ENCODE measurements at regions not wholly inside any gene's neighbourhood (a gene's known extent, or its start where the extent isn't known, plus 50 kb on each side); places are given as distances from the start of the nearest gene placed in this dataset.

DNA sequence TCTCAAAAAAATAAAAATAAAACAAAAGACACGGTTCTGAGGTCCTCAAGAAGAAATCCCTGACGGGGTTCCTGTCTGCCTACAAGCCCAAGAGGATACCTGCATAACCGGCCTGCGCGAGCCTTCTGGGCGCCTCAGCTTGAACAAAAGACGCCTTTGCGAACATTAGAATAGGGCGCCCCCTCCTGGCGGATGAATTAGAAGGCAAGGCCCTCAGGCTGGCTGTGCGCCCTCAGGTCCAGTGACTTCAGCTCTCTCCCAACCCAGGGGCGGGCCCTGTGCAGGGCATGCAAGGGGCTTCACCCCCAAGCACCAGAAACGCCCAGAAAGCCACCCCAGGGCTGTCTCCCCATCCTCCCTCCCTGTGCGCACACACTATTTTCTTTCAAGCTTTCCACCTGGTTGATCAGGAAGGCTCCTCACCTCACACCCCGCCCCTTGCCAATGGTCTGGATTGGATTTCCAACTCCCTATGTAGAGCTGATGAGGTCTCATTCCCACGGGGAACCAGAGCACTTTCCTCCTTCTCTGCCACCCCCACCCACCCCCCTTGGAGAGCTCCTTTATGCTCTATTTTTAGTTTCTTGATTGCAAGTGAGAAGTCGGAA lies 273.3 kb downstream of the BUD13 start:
- Histone ChIP-seq H3K4me1 (ENCODE audit: insufficient read depth) (peaks cover 36% of the 10 kb centered on the region), H3K36me3 (ENCODE audit: insufficient read depth) (no peaks in the 10 kb centered on the region), H3F3A (replicated peaks; ENCODE audit: low read depth) (peaks cover 8% of the 10 kb centered on the region), H2AFZ (peak overlapping the region; percentile 96), H3K4me3 (peak overlapping the region; percentile 25; the same call in 1 of the 2 replicates), H3K79me2 (replicated peaks; ENCODE audit: insufficient read depth) (no peaks in the 10 kb centered on the region), H4K20me1 (replicated peaks; ENCODE audit: insufficient read depth) (no peaks in the 10 kb centered on the region), H3K9me2 (ENCODE audit: insufficient read depth) (0 out of 2 replicates have a peak, but pooled peaks cover 7% of the 10 kb centered on the region), H3K27ac (ENCODE audit: low read depth) (no peak overlapping the region), H3K4me2 (peak overlapping the region; percentile 80), H3K27me3 (ENCODE audit: insufficient read depth) (peaks cover 39% of the 10 kb centered on the region)
- H3K36me3 Mint-ChIP-seq (ENCODE audit: low read depth): no peaks in the 10 kb centered on the region
- no peaks in the 10 kb centered on the region for H3K9me3 Mint-ChIP-seq
- H3K4me1 Mint-ChIP-seq: peaks cover 34% of the 10 kb centered on the region
- no peak for TF ChIP-seq POLR2AphosphoS5 (IDR thresholded peaks at IDR 0.05; ENCODE audit: low read depth)
- no peak for TF ChIP-seq STAT1 (IDR thresholded peaks at IDR 0.05; ENCODE audit: unreplicated experiment)
- no peak for TF ChIP-seq JUNB (IDR thresholded peaks at IDR 0.05; ENCODE audit: unreplicated experiment)
- TF ChIP-seq, protein P1, sequence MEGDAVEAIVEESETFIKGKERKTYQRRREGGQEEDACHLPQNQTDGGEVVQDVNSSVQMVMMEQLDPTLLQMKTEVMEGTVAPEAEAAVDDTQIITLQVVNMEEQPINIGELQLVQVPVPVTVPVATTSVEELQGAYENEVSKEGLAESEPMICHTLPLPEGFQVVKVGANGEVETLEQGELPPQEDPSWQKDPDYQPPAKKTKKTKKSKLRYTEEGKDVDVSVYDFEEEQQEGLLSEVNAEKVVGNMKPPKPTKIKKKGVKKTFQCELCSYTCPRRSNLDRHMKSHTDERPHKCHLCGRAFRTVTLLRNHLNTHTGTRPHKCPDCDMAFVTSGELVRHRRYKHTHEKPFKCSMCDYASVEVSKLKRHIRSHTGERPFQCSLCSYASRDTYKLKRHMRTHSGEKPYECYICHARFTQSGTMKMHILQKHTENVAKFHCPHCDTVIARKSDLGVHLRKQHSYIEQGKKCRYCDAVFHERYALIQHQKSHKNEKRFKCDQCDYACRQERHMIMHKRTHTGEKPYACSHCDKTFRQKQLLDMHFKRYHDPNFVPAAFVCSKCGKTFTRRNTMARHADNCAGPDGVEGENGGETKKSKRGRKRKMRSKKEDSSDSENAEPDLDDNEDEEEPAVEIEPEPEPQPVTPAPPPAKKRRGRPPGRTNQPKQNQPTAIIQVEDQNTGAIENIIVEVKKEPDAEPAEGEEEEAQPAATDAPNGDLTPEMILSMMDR (conservative IDR thresholded peaks at IDR 0.05; ENCODE audit: low read depth in 2 of 2): peak; percentile 80 to 87
- ATAC-seq (peak; percentile 88), DNase-seq (ENCODE audit: low spot score) (peak; percentile 99)
- H3K4me3 Mint-ChIP-seq: no peak overlapping the region
- peaks cover 18% of the 10 kb centered on the region for H3K27me3 Mint-ChIP-seq (ENCODE audit: insufficient read depth, low read depth, poor library complexity)
- H3K27ac Mint-ChIP-seq: no peak overlapping the region

DNA sequence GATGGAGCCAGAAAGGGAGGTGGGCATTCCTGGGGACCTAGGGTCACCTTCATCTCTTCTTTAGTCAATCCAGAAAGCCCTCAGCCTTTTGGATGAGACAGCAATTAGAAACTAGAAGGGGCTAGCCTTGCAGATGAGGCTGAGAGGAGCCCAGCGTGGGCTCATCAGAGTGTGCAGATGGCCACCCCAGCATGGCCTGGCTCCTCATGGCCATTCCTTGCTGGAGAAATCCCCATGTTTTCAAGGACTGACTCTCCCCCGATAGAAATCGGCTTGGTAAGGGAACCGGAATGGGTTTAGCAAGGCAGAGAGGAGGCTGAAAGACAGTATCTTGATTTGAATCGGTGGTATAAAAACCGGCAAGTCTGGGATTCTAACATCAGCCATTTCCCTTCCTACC lies 274.6 kb downstream of the BUD13 start:
- no peak overlapping the region for H3K27ac Mint-ChIP-seq
- peaks cover 8% of the 10 kb centered on the region for H3F3A ChIP-seq (replicated peaks; ENCODE audit: low read depth)
- H3K9me2 ChIP-seq (ENCODE audit: insufficient read depth): 0 out of 2 replicates have a peak, but pooled peaks cover 3% of the 10 kb centered on the region
- no peaks in the 10 kb centered on the region for H3K36me3 Mint-ChIP-seq (ENCODE audit: low read depth)
- no peak overlapping the region for H3K4me3 ChIP-seq
- no peaks in the 10 kb centered on the region for H3K9me3 Mint-ChIP-seq
- H3K4me3 Mint-ChIP-seq: no peak overlapping the region
- peaks cover 35% of the 10 kb centered on the region for H3K27me3 ChIP-seq (ENCODE audit: insufficient read depth)
- no peaks in the 10 kb centered on the region for H4K20me1 ChIP-seq (replicated peaks; ENCODE audit: insufficient read depth)
- peaks cover 27% of the 10 kb centered on the region for H3K4me1 ChIP-seq (ENCODE audit: insufficient read depth)
- no peak overlapping the region for H3K27ac ChIP-seq (ENCODE audit: low read depth)
- peaks cover 27% of the 10 kb centered on the region for H3K4me1 Mint-ChIP-seq
- ATAC-seq: no peak
- DNase-seq (ENCODE audit: low spot score): no peak
- H3K4me2 ChIP-seq: no peak overlapping the region
- no peaks in the 10 kb centered on the region for H3K79me2 ChIP-seq (replicated peaks; ENCODE audit: insufficient read depth)
- peaks cover 16% of the 10 kb centered on the region for H3K27me3 Mint-ChIP-seq (ENCODE audit: insufficient read depth, low read depth, poor library complexity)
- no peaks in the 10 kb centered on the region for H3K36me3 ChIP-seq (ENCODE audit: insufficient read depth)
- no peak overlapping the region for H2AFZ ChIP-seq
- TF ChIP-seq ZNF114 (CRISPR knock-in tag; IDR thresholded peaks at IDR 0.05) (no peak), POLR2AphosphoS5 (IDR thresholded peaks at IDR 0.05; ENCODE audit: low read depth) (no peak), JUNB (IDR thresholded peaks at IDR 0.05; ENCODE audit: unreplicated experiment) (no peak), NANOG (IDR thresholded peaks at IDR 0.05; ENCODE audit: borderline replicate concordance) (no peak)
- TF ChIP-seq, protein P2, sequence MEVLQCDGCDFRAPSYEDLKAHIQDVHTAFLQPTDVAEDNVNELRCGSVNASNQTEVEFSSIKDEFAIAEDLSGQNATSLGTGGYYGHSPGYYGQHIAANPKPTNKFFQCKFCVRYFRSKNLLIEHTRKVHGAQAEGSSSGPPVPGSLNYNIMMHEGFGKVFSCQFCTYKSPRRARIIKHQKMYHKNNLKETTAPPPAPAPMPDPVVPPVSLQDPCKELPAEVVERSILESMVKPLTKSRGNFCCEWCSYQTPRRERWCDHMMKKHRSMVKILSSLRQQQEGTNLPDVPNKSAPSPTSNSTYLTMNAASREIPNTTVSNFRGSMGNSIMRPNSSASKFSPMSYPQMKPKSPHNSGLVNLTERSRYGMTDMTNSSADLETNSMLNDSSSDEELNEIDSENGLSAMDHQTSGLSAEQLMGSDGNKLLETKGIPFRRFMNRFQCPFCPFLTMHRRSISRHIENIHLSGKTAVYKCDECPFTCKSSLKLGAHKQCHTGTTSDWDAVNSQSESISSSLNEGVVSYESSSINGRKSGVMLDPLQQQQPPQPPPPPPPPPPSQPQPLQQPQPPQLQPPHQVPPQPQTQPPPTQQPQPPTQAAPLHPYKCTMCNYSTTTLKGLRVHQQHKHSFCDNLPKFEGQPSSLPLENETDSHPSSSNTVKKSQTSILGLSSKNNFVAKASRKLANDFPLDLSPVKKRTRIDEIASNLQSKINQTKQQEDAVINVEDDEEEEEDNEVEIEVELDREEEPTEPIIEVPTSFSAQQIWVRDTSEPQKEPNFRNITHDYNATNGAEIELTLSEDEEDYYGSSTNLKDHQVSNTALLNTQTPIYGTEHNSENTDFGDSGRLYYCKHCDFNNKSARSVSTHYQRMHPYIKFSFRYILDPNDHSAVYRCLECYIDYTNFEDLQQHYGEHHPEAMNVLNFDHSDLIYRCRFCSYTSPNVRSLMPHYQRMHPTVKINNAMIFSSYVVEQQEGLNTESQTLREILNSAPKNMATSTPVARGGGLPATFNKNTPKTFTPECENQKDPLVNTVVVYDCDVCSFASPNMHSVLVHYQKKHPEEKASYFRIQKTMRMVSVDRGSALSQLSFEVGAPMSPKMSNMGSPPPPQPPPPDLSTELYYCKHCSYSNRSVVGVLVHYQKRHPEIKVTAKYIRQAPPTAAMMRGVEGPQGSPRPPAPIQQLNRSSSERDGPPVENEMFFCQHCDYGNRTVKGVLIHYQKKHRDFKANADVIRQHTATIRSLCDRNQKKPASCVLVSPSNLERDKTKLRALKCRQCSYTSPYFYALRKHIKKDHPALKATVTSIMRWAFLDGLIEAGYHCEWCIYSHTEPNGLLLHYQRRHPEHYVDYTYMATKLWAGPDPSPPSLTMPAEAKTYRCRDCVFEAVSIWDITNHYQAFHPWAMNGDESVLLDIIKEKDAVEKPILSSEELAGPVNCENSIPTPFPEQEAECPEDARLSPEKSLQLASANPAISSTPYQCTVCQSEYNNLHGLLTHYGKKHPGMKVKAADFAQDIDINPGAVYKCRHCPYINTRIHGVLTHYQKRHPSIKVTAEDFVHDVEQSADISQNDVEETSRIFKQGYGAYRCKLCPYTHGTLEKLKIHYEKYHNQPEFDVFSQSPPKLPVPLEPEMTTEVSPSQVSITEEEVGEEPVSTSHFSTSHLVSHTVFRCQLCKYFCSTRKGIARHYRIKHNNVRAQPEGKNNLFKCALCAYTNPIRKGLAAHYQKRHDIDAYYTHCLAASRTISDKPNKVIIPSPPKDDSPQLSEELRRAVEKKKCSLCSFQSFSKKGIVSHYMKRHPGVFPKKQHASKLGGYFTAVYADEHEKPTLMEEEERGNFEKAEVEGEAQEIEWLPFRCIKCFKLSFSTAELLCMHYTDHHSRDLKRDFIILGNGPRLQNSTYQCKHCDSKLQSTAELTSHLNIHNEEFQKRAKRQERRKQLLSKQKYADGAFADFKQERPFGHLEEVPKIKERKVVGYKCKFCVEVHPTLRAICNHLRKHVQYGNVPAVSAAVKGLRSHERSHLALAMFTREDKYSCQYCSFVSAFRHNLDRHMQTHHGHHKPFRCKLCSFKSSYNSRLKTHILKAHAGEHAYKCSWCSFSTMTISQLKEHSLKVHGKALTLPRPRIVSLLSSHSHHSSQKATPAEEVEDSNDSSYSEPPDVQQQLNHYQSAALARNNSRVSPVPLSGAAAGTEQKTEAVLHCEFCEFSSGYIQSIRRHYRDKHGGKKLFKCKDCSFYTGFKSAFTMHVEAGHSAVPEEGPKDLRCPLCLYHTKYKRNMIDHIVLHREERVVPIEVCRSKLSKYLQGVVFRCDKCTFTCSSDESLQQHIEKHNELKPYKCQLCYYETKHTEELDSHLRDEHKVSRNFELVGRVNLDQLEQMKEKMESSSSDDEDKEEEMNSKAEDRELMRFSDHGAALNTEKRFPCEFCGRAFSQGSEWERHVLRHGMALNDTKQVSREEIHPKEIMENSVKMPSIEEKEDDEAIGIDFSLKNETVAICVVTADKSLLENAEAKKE (CRISPR knock-in tag; IDR thresholded peaks at IDR 0.05): no peak
- TF ChIP-seq, protein P3, sequence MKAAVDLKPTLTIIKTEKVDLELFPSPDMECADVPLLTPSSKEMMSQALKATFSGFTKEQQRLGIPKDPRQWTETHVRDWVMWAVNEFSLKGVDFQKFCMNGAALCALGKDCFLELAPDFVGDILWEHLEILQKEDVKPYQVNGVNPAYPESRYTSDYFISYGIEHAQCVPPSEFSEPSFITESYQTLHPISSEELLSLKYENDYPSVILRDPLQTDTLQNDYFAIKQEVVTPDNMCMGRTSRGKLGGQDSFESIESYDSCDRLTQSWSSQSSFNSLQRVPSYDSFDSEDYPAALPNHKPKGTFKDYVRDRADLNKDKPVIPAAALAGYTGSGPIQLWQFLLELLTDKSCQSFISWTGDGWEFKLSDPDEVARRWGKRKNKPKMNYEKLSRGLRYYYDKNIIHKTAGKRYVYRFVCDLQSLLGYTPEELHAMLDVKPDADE (IDR thresholded peaks at IDR 0.05): no peak
- TF ChIP-seq, protein P4, sequence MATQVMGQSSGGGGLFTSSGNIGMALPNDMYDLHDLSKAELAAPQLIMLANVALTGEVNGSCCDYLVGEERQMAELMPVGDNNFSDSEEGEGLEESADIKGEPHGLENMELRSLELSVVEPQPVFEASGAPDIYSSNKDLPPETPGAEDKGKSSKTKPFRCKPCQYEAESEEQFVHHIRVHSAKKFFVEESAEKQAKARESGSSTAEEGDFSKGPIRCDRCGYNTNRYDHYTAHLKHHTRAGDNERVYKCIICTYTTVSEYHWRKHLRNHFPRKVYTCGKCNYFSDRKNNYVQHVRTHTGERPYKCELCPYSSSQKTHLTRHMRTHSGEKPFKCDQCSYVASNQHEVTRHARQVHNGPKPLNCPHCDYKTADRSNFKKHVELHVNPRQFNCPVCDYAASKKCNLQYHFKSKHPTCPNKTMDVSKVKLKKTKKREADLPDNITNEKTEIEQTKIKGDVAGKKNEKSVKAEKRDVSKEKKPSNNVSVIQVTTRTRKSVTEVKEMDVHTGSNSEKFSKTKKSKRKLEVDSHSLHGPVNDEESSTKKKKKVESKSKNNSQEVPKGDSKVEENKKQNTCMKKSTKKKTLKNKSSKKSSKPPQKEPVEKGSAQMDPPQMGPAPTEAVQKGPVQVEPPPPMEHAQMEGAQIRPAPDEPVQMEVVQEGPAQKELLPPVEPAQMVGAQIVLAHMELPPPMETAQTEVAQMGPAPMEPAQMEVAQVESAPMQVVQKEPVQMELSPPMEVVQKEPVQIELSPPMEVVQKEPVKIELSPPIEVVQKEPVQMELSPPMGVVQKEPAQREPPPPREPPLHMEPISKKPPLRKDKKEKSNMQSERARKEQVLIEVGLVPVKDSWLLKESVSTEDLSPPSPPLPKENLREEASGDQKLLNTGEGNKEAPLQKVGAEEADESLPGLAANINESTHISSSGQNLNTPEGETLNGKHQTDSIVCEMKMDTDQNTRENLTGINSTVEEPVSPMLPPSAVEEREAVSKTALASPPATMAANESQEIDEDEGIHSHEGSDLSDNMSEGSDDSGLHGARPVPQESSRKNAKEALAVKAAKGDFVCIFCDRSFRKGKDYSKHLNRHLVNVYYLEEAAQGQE (IDR thresholded peaks at IDR 0.05; ENCODE audit: unreplicated experiment): no peak
